ENCODE measurements at regions not wholly inside any gene's neighbourhood (a gene's known extent, or its start where the extent isn't known, plus 50 kb on each side); places are given as distances from the start of the nearest gene placed in this dataset.

DNA sequence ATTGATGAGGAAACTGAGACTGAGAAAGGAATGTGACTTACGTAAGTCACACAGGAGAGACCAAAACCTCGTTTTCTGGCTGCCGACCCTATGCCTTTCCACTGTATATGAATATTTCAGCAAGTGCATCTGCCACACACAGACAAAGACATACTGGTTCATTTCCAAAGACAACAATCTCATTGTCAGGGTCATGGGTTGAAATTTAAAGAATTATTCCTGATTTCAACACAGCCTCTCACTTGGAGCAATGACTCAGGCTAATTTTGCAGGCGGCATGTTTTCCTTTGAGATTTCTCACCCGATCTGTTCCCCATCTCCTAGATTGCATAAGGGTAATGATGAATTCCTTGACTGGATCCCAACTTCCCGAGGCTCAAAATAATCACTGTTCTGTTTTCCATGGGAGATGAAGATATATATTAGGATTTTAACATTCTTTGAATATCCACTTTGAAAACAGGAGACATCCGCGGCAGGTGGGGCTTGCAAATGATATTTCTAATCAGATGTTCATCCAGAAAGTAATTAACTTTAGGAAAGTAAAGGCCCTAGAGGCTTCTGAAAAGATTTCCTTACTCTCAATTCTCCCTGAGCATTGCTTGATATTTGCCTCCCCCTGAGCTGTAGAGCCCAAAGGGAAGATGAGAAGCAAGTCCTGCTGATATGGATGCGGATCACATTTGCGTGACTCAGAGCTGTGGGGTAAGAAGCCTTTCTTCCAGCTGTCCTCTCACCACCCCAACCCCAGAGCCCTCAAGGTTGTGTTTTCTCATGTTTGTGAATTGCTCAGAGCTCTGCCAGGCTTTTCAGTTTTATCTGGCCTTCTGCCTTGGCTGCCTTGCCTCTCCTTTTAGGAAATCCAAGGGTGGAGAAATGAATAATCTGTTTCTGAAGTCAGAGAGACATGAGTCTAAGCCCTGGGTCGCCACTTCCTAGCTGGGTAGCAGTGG is 361.1 kb upstream of the BOD1L1 start:
- DNase-seq: peak; percentile 80 to 96 (median 94)
- intact Hi-C loops (cut with DNase I): no loop called here

DNA sequence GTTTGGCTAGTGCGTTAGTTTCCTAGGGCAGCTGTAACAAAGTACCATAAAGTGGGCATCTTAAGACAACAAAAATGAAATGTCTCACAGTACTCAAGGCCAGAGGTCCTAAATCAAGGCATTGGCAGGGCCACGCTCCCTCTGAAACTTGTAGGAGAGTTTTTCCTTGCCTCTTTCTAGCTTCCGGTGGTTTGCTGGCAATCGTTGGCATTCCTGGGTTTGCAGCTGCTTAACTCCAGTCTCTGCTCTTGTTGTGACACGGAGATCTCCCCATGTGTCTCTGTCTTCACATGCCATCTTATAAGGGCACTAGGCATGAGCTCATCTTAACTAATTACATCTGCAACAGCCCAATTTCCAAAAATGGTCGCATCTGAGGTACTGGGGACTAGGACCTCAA is 362.0 kb upstream of the BOD1L1 start:
- peak in 5 of 7 donors; percentile 35 to 74 (median 40) for DNase-seq
- Histone ChIP-seq H3K27me3 (no peaks in the 10 kb centered on the region), H3K36me3 (replicated peaks in 1 of 2) (no peaks in the 10 kb centered on the region), H3K9me3 (replicated peaks in 1 of 3) (no peaks in the 10 kb centered on the region), H3K27ac (peak overlapping the region; percentile 72 to 88 (median 81)), H3K4me3 (no peak overlapping the region), H3K4me1 (replicated peaks in 1 of 2) (peaks cover 55 to 67% of the 10 kb centered on the region in 2 donors)
- no peak for TF ChIP-seq POLR2A (IDR thresholded peaks at IDR 0.05)
- TF ChIP-seq, protein P1, sequence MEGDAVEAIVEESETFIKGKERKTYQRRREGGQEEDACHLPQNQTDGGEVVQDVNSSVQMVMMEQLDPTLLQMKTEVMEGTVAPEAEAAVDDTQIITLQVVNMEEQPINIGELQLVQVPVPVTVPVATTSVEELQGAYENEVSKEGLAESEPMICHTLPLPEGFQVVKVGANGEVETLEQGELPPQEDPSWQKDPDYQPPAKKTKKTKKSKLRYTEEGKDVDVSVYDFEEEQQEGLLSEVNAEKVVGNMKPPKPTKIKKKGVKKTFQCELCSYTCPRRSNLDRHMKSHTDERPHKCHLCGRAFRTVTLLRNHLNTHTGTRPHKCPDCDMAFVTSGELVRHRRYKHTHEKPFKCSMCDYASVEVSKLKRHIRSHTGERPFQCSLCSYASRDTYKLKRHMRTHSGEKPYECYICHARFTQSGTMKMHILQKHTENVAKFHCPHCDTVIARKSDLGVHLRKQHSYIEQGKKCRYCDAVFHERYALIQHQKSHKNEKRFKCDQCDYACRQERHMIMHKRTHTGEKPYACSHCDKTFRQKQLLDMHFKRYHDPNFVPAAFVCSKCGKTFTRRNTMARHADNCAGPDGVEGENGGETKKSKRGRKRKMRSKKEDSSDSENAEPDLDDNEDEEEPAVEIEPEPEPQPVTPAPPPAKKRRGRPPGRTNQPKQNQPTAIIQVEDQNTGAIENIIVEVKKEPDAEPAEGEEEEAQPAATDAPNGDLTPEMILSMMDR (IDR thresholded peaks at IDR 0.05): no peak
- intact Hi-C loops (cut with DNase I): no loop called here
- WGBS, 4 donors: 37 to 40% (median 38%) methylated on average over 6 of the region's 6 CpGs

More for the DNA sequence above, 361.1 kb upstream of the BOD1L1 start:
- no peaks in the 10 kb centered on the region for H3K36me3 ChIP-seq (replicated peaks in 1 of 2)
- H3K9me3 ChIP-seq (replicated peaks in 1 of 3): no peaks in the 10 kb centered on the region
- H3K27ac ChIP-seq: peak overlapping the region; percentile 72 to 88 (median 81)
- 32 to 37% (median 33%) methylated on average over 11 of the region's 11 CpGs for WGBS, 4 donors
- H3K4me3 ChIP-seq: no peak overlapping the region
- peak in 1 of 2 donors; percentile 53 for TF ChIP-seq POLR2A (IDR thresholded peaks at IDR 0.05)
- TF ChIP-seq, protein P1 (IDR thresholded peaks at IDR 0.05): no peak
- no peaks in the 10 kb centered on the region for H3K27me3 ChIP-seq
- H3K4me1 ChIP-seq (replicated peaks in 1 of 2): peaks cover 55 to 67% of the 10 kb centered on the region in 2 donors

DNA sequence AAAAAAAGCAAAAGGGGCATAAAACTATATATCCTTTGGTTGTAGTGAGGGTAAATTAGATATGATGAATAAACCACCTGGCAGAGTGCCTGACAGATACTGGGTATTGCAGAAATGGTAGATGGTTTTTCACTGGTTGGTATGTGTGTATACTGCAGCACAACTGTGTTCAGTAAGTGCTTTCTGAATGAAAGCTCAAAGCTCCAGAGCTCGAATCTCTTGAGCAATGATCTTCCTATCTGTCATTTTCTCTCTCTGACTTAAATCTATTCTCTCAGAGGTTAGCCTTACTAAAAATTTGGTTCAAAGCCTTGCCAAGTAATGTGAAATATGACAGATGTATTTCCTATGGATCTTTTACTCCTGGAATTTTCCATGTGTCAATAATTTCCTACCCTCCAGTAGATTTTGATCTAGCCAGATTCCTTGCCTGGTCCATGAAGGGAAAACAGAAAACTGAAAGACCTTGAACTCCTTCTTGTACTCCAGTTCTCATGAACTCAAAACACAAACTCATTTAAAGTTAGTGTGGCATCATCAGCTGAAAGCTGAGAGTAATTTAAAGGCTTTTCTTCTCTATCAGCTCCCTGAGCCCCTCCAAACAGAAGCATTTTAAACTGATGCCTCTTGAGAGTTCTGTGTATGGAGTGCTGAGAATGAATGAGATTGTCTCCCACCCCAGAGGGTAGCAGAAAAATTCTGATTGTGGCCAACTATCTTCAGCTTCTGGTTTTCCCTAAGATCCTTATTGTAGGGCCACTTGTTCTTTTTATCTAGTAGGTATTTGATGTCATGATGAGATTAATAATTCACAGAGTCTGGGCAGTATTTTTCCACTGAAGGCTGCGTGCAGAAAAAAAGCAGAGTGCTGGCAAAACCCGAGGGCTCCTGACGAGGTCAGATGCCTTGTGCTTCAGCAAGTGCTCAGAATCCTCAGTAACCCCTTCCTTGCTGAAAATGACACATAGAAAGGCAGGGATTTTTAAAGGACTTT is 363.4 kb upstream of the BOD1L1 start:
- Histone ChIP-seq H3K27ac (peak overlapping the region; percentile 79 to 89 (median 88)), H3K27me3 (no peaks in the 10 kb centered on the region), H3K4me1 (replicated peaks in 1 of 2) (peaks cover 49 to 59% of the 10 kb centered on the region in 2 donors), H3K36me3 (replicated peaks in 1 of 2) (no peaks in the 10 kb centered on the region), H3K4me3 (no peak overlapping the region), H3K9me3 (replicated peaks in 1 of 3) (no peaks in the 10 kb centered on the region)
- 8 to 23% (median 11%) methylated on average over 4 of the region's 4 CpGs for WGBS, 4 donors
- TF ChIP-seq, protein P1 (IDR thresholded peaks at IDR 0.05): peak in 1 of 6 experiments; percentile 6
- TF ChIP-seq POLR2A (IDR thresholded peaks at IDR 0.05): peak in 1 of 2 donors; percentile 11
- DNase-seq: peak; percentile 68 to 92 (median 81)
- intact Hi-C loops (cut with DNase I): no loop called here

Data from adrenal gland (tissue), 9 donors.